HPDE6-E6E7 (cell line): ENCODE measurements at regions not wholly inside any gene's neighbourhood (a gene's known extent, or its start where the extent isn't known, plus 50 kb on each side); places are given as distances from the start of the nearest gene placed in this dataset.

ENCODE experiments used
- DNase-seq: peaks from one replicate; pipeline ENCODE4 v3.0.0; 2011; ENCODE audit warnings: missing footprints; ENCODE audit errors: extremely low spot score

DNA sequence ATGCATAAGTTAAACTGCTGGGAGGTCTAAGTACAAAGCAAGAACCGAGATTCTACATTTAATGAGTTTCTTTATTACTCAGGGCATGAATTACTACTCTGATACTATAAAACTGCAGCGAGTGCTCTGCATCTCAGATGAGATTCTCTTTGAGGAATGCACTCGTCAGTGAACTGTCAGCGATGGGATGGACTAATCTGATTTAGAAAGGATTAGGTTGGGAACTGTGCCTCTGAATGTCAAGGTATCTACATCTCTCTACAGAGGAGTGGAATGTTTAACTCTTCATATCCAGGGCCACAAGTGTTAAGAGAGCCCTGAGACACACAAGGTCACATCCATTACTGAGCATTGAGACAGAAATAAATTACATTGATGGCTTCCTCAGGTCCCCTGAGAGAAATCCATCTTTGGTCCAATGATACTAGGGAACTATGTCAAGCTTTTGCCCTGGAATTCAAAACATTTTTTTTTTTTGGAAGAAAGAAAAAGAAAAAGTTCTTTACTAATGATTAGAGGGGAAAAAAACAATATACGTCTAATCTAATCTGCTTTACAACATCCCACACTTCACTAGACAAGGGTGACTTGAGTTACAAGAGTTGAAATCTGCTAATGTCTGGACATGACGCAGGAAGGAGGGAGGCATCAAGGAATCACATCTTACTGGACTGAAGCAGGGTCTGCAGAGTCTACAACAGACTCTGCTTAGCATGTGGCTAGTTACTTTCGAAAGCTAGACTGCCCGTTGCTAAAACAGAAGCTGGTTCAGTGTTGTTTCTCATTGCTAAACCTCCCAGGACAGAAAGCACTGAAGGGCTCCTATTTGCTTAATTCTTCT is 270.0 kb upstream of the TLE4 start:
- no peak for DNase-seq

- no peak for DNase-seq
Observed at GRCh38 chr9:79302569-79302968, 269.2 kb upstream of the TLE4 start.

DNA sequence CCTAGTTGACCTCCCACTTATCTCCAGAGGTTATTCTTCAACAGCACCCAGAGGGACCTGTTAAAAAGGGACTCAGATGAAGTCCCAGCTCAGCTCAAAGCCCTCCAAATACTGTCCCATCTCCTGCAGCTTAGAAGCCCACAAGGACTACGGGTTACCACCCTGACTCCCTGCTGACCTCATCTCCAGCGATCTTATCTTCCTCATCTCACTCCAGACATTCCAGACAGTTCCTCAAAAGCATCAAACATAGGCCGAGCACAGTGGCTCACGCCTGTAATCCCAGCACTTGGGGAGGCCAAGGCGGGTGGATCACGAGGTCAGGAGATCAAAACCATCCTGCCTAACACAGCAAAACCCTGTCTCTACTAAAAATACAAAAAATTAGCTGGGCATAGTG is 263.8 kb upstream of the TLE4 start:
- no peak for DNase-seq

- DNase-seq, result no peak
Observed at GRCh38 chr9:79312686-79313421, 258.9 kb upstream of the TLE4 start.

GRCh38 chr9:79325501-79325900 is 246.3 kb upstream of the TLE4 start:
- DNase-seq, result no peak

DNA sequence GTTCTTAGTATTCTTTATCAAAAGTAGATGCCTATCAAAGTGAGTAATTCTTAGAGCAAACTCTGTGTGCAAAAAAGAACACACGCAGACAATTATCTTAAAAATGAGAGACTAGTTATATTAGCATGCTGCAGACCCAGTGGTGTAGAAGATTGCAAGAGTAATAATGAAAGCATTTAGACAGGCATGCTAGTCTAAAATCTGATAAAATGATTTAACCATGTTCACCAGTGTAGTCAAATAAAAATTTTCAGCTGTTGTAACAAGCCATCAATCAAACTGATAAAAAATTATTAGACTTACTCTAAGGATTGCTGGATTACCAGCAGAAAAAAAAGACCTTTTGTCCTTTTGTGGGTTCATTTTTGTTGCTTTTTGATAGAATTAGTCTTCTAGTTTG is 241.9 kb upstream of the TLE4 start:
- no peak for DNase-seq

DNA sequence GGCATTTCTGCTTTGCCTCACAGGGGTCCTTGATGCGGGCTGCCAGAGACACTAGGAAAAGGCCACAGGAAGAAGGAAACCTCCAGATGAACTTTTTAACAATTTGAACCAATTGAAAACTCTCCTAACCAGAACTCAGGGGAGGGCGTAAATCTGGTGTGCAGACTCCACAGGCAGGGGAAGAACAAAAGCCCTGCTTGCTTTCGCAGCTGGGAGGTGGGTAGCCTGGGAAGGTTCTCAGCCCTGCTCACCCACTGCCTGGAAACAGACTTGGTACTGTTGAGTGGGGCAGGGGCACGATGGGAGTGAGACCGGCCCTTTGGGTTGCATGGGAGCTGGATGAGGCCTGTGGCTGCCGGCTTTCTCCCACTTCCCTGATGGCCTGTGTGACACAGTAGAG is 237.8 kb upstream of the TLE4 start:
- no peak for DNase-seq

DNA sequence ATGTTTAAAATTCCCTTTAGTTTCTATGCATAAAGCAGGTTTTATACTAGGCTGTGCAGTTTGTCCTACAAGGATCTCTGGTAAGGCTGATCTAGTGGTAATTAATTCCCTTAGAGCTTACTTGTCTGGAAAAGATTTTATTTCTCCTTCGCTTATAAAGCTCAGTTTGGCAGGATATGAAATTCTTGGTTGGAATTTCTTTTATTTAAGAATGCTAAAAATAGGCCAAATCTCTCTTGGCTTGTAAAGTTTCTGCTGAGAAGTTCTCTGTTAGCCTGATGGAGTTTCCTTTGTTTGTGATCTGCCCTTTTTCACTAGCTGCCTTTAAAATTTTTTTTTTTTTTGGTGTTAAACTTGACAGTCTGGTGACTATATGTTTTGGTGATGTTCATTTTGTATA is 237.1 kb upstream of the TLE4 start:
- no peak for DNase-seq

GRCh38 chr9:79335987-79336386 is 235.8 kb upstream of the TLE4 start:
- DNase-seq, result no peak

- no peak for DNase-seq
Observed at GRCh38 chr9:79341561-79341960, 230.2 kb upstream of the TLE4 start.

DNA sequence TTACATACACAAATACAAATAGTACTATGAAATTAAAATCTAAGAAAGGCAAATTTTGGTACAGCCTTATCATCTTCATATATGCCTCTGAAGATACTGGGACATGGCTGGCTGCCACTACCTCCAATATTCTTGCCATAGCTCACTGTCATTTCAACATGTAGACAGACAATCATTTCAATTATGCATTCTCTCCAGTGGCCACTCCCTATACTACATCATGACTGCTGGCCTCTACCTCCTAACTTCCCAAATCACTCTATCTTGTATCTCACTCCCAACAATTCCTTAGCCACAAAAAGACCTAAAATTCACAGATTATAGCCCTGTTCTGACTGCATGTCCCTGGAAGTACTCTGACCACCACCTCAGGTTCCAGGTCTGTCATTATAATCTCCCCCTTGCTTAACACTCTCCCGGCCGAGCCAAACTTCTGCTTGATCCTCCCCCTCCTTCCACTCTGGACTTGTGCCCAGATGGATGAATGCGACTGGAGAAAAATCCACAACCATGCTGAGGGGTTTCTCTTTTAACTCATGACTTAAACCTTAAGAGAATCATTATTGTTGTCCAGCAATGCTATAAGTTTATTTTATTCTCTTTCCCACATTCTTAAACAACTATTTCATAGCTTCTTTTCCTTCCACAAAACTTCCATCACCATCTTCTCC is 225.3 kb upstream of the TLE4 start:
- DNase-seq, result no peak

DNA sequence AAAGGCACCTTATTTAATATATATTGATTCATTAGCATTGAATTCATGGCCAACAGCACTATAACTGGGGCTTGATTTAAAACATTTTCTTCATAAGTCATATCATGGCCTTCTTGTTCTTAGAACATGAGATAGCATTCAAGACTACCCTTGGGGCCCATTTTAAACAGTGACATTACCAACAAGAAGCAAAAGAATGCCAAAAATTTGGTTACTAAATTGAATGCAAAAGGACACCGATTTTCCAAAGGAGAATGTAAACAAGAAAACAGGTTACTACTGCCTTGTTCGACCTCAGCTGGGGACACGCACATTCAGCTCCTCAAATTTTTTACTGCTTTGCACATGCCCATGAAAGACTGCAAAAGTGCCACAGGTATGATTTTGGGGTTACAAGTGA is 219.4 kb upstream of the TLE4 start:
- DNase-seq, result no peak

GRCh38 chr9:79353856-79354520 is 217.8 kb upstream of the TLE4 start:
- no peak for DNase-seq

GRCh38 chr9:79357194-79357593 is 214.6 kb upstream of the TLE4 start:
- DNase-seq, result no peak

- DNase-seq, result no peak
Observed at GRCh38 chr9:79357616-79358015, 214.1 kb upstream of the TLE4 start.

DNA sequence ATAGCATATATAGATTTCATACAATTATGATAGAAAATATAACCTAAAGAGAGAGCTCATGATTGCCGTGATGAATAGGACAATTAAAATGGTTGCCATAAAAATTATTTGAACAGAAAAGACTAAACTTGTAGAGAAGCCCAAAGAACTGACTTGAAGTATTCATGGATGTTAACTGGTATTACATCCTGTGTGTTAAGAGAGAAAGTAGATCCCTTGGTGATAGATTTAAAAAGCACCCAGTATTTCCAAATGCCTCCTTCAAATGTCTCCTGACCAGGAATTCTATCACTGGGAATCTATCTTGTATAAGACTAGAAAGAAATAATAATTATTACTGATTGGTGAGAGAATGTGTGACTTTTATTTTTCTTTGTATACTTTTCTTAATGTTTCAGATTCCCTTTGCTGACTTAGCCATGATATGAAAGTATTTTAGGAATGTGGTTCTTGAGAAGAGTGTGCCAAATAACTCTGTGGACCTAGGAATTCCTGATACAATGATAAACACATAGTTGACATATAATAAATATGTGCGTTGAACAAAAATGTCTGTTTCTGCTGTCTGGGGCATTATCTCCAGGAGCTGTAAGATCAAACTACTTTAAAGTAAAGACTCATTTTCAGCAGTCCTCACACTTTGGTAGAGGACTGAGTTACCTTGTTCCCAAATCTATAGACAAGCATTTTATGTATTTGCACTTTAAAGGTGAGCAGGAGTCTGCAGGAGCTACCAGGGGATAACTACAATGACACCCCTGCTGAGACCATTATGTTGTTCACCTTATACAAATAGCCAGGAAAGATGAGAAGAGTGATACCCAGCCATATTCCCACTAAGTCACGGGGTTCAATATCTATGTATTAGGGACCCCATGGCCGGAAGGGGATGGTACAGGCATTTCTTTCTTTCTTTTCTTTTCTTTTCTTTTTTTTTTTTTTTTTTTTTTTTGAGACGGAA is 211.1 kb upstream of the TLE4 start:
- DNase-seq, result no peak

GRCh38 chr9:79362100-79363081 is 209.4 kb upstream of the TLE4 start:
- DNase-seq, result peak; percentile 14

DNA sequence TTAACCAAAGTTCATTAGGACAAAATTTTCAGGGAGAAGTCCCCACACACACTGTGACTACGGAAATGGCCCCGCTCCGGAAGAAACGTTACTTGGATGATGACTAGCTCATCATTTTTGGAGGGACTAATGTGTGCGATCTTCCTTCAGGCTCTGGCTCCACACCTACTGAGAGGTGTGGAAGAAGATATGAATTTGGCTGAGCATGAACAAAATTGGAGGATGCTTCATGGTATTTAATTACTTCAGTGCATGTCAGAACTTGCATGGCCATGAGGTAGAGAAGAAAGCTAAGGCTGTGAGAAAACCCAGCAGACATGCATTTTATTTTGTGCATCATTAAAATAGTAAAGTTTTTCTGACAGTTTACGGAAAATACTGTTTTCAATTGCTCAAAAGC is 202.1 kb upstream of the TLE4 start:
- DNase-seq, result no peak

- DNase-seq, result no peak
Observed at GRCh38 chr9:79371301-79371700, 200.5 kb upstream of the TLE4 start.
